Stimulated activated CD4-positive, alpha-beta T cell treated with anti-CD3 and anti-CD28 coated beads, Interleukin-1b, Interleukin-23, amount 100 ng/mL, for 24 hours (primary cell): ENCODE measurements at regions not wholly inside any gene's neighbourhood (a gene's known extent, or its start where the extent isn't known, plus 50 kb on each side); places are given as distances from the start of the nearest gene placed in this dataset.

Source experiments
- DNase-seq, 4 experiments: peaks; one replicate each; pipeline ENCODE4 v3.0.0-alpha.2; 2020; ENCODE audit warnings: low read depth in 4 of 4, low spot score in 1 of 4

- no peak for DNase-seq
Measured at GRCh38 chr17:45709728-45710288, 74.3 kb upstream of the CRHR1 start.

- no peak for DNase-seq
Measured at GRCh38 chr17:45715787-45716186, 68.3 kb upstream of the CRHR1 start.

- no peak for DNase-seq
Measured at GRCh38 chr17:45718791-45719190, 65.3 kb upstream of the CRHR1 start.

DNA sequence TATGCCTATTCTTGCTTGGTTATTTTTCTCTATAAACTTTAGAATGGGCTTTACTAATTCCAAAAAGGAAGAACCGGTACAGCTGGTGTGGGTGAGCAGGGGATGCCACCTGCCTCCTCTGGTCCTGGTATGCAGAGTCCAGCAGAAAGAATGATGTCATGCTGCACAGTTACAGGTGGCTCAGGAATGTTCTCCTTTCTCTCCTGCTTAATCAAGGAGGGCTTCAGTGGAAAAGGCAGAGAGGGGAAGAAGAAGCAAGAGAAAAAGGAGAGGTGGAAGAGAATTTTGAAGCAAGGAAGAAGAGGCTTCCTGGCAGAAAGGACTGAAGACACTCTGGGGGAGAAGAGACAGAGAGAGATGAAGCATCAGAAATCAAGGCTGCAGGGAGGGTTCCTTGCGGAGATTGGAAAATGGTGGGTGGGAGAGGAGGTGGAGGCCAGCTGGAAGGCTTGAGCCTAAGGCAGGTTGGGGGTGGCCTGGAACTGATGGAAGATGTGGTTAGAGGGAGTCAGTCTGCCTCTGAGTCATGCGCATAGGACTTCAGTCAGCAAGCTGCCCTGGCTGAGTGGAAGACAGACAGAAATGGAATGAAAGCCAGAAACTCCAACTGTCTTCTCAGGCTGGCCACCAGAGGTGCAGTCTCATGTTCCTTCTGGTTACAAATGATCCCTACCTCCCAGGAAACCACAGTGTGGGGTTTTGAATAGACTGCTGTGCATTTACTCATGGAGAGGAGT lies 64.6 kb upstream of the CRHR1 start:
- DNase-seq: no peak

GRCh38 chr17:45720386-45720785 lies 63.7 kb upstream of the CRHR1 start:
- DNase-seq: no peak

DNA sequence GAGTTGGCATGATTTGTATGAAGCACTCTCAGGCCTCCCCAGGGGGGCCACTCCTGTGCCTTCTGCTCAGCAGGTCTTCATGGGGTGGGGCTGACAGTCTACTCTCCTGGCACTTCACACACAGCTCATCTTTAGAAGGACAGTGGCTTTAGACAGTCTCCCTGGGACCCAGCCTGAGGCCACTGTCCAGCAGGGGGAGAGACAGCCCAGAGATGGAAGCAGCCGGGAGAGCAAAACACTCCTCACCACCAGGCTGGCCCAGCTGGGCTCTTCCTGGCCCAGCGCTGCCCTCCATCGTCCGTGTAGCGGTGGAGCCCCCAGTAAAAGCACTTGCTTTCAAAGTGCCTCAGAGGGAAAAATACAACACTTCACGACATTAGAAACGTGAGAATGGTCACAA lies 62.0 kb upstream of the CRHR1 start:
- DNase-seq: no peak

- DNase-seq: no peak
Measured at GRCh38 chr17:45729294-45729907, 54.7 kb upstream of the CRHR1 start.

DNA sequence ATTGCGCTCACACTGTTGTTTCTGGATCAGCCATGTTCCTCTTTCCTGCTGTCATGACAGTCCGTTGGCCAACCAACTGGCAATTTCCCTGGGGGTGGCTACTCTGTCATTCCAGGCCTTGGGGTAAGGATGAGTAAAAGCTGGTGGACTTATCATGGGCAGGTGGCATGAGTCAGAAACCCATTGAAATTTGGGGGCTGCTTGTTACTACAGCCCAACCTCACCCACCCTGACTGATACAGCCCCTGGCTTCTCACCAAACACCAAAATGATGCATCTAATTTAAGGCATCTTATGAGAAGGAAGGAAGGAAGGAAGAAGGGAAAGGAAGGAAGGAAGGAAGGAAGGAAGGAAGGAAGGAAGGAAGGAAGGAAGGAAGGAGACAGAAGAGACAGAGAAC lies 53.9 kb upstream of the CRHR1 start:
- DNase-seq: no peak

DNA sequence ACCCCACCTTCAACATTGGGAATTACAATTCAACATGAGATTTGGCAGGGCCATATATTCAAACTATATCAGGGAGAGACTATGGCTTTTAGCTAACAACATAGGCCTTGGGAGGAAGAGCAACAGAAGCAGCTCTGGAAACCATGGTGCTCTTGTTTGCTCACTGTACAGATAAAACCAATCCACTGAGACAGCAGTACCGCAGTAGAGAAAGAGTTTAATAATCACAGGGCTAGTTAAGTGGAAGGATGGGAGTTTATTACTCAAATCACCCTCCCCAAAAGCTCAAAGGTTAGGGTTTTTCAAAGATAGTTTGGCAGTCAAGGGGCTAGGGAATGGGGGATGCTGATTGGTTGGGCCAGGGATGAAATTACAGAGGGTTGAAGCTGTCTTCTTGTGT lies 52.7 kb upstream of the CRHR1 start:
- DNase-seq: no peak

- no peak for DNase-seq
Measured at GRCh38 chr17:45732926-45733505, 51.1 kb upstream of the CRHR1 start.

DNA sequence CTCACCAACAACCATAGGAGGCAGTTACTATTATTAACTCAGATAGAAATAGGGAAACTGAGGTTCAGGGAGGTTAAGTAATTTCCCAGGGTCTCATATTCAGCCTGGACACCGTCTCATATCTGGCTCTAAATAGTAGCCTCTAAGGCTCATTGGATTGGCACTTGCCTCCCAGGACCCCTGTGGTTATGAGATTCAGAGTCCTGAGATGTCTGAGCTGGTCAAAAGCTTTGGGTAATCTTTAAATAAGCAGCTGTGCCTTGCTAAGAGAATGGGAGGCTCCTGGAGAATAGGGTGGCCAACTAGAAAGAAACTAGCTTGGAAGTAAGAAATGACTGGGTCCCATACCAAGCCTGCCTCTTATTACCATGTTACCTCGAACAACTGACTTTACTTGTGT lies 50.3 kb upstream of the CRHR1 start:
- DNase-seq: no peak
